HT-29 (cell line): ENCODE measurements at regions not wholly inside any gene's neighbourhood (a gene's known extent, or its start where the extent isn't known, plus 50 kb on each side); places are given as distances from the start of the nearest gene placed in this dataset.
A peak's percentile ranks its signal among the peaks of the same experiment; 100 is the strongest.
"Not testable (repeated sequence)": the region's sequence is repeated elsewhere in the genome, so short reads cannot be mapped to it uniquely, and the experiment has no call there.

Experiments used
- DNase-seq: peaks from one replicate; pipeline ENCODE4 v3.0.0-alpha.2; 2015; ENCODE audit warnings: low spot score

DNA sequence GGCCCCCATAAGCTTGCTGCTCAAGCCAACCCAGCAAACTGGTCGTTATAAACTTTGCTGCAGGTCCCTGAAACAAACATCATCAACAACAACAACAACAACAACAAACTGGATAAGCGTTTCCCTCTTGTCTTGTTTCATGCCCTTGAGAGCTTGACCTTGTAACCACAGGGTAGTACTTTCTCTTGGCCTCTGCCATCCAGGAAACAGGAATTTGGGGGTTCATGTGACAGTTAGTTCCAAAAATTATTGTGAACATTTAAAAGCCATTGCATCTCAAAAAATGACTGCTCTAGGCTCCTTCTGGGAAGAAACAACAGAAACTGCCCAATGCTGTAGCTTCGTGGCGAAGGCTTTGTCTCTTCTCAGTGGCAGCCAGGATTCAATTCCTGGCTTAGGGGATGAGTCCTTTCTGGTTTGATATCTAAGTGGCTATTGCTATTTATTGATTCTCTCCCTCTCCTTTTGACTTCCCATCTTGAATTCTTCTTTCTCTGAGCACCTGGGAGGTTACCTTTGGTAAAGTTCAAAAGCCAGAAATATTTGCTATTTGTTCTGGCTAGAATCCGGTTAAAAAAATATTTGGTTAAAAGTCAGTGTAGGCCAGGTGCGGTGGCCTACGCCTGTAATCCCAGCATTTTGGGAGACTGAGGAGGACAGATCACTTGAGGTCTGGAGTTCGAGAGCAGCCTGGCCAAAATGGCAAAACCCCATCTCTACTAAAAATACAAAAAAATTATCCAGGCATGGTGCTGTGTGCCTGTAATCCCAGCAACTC is 52.0 kb upstream of the CPM start:
- DNase-seq: no peak

DNA sequence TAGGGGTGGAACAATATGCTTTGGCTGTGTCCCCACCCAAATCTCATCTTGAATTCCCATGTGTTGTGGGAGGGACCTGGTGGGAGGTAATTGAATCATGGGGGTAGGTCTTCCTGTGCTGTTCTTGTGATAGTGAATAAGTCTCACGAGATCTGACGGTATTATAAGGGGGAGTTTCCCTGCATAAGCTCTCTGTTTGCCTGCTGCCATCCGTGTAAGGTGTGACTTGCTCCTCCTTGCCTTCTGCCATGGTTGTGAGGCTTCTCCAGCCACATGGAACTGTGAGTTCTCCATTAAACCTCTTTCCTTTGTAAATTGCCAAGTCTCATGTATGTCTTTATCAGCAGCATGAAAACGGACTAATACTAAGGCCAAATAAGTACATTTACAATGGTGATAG is 64.6 kb upstream of the CPM start:
- DNase-seq: not testable (repeated sequence)

DNA sequence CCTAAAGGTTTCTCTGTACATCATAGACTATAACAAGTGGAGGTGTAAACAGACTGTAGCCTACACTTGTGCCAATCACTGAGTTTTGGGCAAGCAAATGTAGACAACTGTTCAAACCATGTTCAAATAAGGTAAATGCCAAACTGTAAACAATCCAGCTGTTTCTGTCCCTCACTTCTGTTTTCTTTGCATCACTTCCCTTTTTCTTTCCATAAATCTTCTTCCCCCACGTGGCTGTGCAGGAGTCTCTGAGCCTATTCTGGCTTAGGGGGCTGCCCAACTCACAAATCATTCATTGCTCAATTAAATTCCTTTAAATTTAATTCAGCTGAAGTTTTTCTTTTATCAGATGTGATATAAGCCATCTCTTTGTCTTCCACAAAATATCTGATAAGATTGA is 65.1 kb upstream of the CPM start:
- no peak for DNase-seq

DNA sequence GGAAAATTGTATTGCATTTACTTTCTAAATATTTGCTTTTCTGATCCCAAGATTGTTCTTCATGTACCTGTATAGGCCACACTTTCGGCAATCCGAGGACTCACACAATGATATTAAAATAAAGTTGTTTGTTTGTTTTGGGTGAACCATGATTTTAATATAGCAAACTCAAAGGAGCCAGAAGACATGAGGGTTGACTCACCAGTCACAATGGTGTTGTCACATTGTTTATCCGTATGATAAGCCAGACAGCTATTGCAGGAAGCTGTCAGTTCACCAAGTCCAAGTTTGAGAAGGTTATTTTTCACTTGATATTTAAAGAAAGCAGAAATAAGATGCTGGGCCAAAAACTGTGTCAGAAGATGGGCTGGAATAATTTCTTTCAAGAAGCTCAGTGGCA is 67.1 kb upstream of the CPM start:
- no peak for DNase-seq

DNA sequence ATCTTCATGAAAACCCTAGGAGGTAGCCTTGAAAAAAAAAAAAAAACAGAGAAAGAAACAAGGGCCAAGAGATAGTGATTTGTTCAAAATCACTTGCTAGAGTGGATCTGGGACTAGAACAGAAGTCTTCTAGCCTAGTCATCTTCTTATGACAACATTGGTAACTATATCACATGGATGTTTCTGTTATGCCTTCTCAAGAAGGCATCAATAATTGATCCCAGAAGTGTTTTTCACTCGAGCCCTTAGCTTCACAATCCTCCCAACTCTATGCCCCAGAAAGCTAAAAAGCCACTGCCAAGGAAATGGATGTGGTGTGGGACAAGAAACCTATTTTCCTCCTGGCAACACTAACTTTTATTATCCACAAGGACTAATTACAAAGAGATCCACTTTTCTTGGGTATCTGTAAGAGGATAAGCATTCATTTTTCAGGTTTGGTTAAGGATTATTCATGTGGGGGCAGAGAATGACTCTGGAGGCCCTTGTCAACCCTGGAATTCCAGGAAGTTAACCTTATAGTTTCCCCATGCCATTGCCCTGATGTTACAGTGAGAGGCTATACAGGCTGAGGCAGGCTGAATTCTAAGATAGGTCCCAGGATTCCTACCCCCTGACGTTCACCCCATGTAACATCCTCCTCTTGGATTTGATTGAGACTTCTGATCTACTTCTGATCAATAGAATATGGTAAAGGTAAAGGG is 67.7 kb upstream of the CPM start:
- DNase-seq: no peak

DNA sequence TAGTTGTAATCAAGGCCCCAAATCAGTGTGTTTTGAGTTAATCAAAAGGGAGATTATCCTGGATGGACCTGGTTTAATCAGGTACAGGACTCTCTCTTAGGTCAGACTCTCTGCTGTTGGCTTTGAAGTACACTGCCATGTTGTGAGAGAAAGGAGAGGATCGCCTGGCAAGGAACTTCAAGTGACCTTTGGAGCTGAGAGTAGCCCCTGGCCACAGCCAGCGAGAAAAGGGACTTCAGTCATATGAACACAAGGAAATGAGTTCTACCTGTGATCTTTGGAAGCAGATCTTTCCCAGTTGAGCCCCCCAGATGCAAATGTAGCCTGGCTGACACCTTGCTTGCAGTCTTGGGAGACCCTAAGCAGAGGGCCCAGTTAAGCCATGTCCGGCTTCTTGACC is 68.3 kb upstream of the CPM start:
- no peak for DNase-seq

DNA sequence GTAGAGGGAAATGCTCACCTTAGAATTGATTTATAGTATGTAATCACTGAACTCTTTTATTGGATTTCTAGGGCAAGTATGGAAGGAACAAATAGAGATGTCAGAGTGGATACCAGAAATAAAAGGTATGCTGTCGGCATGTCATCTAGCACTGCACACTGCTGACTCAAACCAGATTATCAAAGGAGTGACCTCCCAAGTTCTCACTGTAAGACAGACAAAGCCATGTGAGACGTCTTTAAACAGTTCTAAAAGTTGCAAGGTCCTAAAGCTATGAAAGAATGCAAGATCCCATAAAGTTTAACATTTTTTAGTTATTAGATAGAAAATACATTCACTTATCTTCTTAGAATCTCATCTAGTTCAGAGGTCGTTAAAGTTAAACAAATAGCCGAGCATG is 70.0 kb upstream of the CPM start:
- no peak for DNase-seq

DNA sequence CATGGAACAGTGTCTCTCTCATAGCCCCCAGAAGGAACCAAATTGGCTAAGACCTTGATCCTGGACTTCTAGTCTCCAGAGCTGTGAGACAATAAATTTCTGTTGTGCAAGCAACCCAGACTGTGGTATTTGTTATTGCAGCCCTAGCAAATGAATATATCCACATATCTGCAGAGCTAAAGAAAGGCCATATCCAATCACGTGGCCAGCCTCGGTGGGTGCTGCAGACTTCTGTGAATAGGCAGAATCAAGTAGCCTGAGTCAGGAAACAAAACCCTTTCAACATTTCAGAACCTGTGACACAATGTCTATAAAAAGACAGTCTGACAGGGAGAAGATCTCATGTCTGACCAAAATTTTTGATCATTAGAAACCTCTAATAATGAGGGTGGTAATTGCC is 71.0 kb upstream of the CPM start:
- DNase-seq: no peak

DNA sequence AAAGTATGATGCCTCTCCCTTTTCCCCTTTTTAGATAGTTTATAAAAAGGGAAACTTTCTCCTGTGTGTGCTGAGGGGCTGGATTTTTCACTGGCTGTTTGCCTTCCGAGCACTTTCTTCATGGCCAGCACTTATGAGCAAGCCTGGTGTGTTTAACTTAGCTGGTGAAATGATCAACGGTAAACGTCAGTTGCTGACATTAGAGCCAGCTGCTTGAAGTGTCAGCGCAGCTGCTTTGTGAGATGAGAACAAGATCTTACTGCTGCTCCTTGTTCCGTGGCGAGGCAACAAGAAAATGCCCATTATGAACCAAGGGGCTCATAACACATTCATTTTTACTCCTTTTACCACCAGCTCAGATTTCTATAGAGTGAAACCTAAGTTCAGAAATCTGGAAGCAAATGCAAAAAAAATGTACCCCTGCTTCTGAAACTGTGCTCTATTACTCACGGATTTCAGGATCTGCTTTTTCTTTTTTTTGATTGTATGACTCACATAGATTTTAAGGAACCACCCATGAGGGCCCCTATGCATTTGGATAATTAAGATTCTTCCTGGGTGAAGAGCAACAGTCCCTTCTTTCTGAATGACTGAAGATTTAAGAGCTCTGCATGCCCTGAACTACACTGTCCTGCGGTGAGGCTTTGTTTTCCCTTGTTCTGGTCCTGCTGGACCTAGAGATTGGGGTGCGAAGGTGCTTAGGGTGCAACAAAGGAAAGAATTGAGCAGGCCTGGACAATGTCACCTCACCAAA is 74.3 kb upstream of the CPM start:
- DNase-seq: no peak

DNA sequence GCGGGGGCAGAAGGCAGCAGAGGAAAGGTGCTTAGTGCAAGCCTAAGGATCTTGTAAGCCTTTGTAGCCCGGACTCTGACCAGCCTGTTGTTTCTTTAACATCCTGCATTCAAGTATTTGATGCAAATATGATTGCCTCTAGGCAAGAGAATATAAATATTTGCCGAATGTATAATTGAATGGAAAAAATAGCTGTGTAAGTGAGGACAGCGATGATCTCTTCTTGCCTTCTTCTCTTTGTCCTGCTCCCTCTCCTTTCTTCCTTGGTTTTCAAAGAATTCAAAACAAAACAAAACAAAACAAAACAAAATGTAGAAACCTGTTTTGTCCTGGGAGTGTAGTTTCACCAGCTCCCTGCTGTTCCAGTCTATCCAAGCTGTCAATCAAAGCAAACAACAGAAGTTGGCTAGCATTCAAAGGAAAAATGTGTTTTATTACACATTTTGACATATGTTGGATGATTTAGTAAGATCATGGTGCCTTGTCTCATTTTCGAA is 74.9 kb upstream of the CPM start:
- DNase-seq: no peak

DNA sequence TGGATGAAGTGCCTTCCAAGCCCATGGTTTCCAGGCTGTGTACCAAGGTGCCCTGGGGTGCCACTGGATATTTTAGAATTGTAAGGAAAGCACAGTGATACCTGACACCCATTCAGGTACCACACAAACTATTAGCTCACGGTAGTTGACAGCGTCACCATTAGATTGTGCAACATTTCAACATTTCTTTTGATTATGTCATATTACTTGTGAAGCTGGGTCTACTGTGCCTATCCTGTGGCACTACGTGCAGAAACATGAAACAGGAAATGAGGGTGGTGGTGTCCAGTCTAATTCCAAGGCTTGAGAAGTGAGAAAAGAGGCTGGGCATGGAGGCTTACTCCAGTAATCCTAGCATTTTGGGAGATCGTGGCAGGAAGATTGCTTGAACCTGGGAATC is 75.5 kb upstream of the CPM start:
- DNase-seq: no peak

DNA sequence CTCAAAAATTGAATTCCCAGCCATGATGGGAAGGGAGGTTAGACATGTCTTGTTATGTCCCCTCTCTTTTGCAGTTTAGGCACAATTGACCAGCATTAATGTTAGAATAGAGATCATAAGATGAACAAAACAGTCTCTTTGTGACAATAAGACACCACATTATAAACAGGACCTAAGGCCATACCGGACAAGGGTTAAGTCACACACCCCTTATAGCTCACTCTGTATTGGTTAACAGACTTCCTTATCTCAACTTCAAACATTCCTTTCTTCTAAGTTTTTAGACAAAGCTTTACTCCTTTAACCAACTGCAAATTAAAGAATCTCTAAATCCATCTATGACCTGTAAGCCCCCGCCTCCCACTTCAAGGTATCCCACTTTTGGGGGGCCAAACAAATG is 81.1 kb upstream of the CPM start:
- no peak for DNase-seq

DNA sequence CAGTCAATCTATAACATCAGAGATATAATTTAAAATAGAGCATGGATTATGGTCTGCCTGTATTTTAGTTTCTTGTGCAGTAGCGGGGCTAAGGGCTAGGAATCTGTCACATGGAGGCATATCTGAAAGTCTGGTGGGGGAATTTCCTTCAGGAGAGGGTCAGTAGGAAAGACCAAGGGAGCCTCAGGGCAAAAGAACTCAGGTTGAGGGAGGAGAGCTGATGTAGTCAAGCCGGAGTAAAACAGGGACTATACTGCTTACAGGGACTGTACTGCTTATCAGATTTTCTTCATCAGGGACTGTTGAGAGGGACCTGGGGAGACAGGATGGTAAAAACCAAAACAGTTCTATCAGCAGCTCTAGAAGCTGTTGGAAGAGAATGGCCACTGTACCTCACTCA is 82.0 kb upstream of the CPM start:
- DNase-seq: no peak

DNA sequence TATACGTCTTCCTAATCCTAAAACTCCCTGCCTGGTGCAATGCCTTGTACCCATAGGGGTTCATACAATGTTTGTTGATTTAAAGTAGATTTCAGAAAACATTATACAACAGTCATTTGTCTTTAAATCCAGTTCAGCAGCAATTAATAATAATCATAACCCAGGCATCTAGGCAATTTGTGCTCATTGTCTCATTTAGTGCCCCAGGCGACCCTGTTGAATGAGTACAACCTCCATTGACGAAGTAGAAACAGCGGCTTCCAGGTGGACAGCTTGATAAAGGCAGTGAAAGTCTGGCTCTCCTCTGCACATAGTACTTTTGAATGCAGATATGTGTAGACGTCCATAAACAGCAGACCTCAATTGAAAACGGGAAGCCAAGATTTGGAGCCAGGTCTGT is 82.9 kb upstream of the CPM start:
- DNase-seq: no peak

DNA sequence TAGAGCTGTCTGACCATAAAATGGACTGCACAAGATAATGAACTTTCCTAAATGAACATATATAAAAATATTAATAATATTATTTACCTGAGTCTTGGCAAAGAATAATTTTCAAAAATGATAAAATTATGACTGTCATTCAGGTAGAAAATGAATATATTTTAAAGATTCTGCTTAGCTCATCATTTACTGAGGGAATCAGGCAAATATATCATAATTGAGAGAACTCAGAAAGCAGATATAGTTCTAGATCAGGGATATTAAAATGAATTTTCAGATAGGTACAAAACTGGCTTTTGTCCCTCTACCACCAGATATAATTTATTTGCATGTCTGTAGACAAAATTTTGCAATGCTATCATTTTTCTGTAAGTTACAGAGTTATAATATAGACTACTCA is 86.1 kb upstream of the CPM start:
- DNase-seq: no peak

DNA sequence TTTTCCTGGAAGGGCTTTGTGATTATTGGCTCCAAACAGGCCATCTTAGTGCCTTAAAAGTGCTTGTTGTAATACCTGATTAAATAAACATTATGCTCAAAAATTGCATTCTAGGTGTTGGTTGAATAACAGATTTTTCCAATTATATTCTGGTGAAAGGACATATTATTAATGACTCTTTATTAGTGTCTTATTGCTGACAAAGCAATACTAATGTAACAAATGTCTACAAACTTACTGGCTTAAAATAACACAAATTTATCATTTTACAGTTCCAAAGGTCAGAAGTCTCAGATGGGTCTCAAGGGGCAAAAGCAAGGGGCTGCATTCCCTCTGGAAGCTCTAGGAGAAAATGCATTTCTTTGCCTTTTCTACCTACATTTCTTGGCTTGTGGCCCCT is 86.9 kb upstream of the CPM start:
- no peak for DNase-seq

DNA sequence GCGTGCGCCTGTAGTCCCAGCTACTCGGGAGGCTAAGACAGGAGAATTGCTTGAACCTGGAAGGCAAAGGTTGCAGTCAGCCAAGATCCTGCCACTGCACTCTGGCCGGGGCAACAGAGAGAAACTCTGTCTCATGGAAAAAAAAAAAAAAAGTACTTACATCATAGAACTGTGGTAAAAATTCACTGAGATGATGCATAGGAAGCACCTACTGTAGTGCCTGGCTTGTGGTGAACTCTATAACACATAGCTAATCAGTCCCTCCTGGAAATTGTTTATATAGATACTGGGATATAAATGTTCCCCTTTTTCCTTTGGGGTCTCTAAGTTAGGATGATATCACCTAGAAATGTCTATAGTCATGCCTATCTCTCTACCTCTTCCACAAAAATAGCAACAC is 89.7 kb upstream of the CPM start:
- no peak for DNase-seq

DNA sequence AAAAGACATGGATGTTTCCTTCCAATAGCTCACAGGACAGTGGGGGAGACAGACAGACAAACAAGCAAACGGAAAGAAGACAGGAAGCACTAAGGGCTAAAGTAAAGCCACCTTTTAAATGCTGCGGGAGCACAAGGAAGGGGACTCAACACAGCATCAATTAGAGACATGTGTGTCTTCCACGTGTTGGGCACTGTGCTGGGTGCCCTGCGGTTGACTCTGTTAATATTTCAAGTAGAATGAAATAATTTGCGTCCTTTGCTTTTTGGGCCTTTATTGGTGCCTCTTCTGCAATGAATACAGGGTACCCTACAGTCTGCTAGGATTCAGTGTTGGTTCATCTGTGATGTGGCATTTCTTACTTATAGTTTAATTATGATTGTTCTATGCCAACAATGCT is 90.9 kb upstream of the CPM start:
- DNase-seq: no peak

DNA sequence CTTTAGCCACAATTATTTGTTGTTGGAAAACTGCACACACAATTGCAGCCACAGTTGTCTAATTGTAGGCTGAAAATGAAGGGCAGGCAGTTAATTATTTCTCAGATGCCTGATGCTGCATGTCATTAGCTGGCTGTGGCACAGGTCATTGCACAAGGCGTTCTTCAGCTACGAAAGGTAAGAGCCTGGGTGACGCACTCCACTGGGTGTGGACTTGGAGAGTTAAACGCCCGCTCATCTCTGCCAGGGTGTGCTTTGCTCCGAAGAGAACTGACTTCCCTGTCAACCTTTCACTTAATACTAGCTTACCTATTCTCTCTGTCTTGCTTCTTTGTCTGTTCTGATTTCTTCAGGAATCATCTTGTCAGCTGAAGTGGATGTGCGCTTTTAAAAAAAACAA is 91.4 kb upstream of the CPM start:
- DNase-seq: peak; percentile 59

DNA sequence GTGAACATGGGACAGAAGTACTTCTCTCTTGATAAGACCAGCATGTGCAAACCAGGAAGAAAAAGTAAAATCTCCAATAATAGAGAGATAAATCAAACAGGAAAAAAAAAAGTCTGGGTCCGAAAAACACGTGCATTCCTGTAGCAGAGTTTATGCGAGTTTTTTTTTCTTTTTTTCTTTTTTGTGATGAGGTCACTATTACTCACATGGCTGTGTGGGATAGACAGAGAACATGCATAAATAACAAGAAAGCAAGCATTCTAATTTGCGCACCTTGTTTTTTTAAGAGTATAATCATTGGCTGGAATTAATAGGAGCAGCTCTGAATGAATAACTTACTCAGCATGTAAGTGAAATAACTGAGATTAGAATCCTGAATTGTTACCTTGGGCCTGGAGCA is 91.9 kb upstream of the CPM start:
- DNase-seq: no peak

DNA sequence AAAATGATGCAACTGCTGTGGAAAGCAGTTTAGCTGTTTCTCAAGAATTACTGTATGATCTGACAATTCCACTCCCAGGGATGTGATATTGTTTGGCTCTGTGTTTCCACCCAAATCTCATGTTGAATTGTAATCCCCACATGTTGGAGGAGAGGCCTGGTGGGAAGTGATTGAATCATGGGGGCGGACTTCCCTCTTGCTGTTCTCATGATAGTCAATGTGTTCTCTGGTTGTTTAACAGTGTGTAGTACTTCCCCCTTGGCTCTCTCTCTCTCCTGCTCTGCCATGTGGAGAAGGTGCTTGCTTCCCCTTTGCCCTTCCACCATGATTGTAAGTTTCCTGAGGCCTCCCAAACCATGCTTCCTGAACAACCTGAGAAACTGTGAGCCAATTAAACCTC is 93.4 kb upstream of the CPM start:
- no peak for DNase-seq

DNA sequence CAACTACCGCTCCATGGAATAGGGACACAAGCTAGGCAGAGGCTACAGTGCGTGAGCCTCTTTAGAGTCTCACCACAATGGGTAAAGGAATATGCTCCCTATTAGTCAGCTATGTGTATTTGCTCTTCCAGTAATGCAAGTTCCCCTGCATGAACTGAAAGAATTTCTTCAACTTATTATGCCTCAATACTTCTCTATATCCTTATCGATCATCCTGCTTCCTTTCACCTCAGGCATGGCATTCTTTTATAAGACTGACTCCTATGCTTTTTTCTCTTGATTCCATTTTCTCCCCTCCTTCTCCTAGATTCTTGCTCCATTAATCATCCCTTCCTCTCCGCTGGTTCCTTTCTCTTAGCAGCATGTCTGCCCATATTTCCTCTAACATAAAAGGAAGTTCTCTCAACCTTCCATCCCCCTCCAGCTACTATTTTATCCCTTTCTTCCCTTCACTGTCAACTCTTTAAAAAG is 94.5 kb upstream of the CPM start:
- DNase-seq: no peak
